Calu3 (cell line): ENCODE measurements at regions not wholly inside any gene's neighbourhood (a gene's known extent, or its start where the extent isn't known, plus 50 kb on each side); places are given as distances from the start of the nearest gene placed in this dataset.

Experiments used
- BruUV-seq: library from RNA; stranded (reverse); fragments of 400-500 nt; replicated peaks from 2 replicates; lab custom pipeline; 2021; lab: Mats Ljungman, UMichigan
- CTCF ChIA-PET: fragments of 300-600 bp; sonication (Branson Sonifier 250); formaldehyde crosslinking; loops from one replicate; lab custom pipeline; 2022; ENCODE audit warnings: antibody characterized with exemption; lab: Charles Lee
- DNase-seq: peaks from one replicate; pipeline ENCODE4 v3.0.0; 2022
- H3K27ac Mint-ChIP-seq: one replicate; pipeline ENCODE4 v1.8.0; 2022; ENCODE audit warnings: mixed read lengths; ENCODE audit not compliant: unreplicated experiment
- H3K27me3 Mint-ChIP-seq: one replicate; pipeline ENCODE4 v1.8.0; 2022; ENCODE audit warnings: mixed read lengths; ENCODE audit not compliant: unreplicated experiment
- H3K36me3 Mint-ChIP-seq: one replicate; pipeline ENCODE4 v1.8.0; 2022; ENCODE audit warnings: mild to moderate bottlenecking, moderate library complexity, mixed read lengths; ENCODE audit not compliant: insufficient read depth, unreplicated experiment
- H3K4me1 Mint-ChIP-seq: one replicate; pipeline ENCODE4 v1.8.0; 2022; ENCODE audit warnings: mild to moderate bottlenecking, low read depth, mixed read lengths; ENCODE audit not compliant: unreplicated experiment
- H3K4me3 Mint-ChIP-seq: one replicate; pipeline ENCODE4 v1.8.0; 2022; ENCODE audit warnings: mild to moderate bottlenecking, low read depth, moderate library complexity, mixed read lengths; ENCODE audit not compliant: unreplicated experiment
- H3K9me3 Mint-ChIP-seq: one replicate; pipeline ENCODE4 v1.8.0; 2022; ENCODE audit warnings: low read depth, mixed read lengths; ENCODE audit not compliant: unreplicated experiment
- intact Hi-C: fragments of 100-400 bp; cut with micrococcal nuclease; formaldehyde crosslinking; loops from one replicate; pipeline ENCODE4 v1.10.0; 2022; ENCODE audit not compliant: unreplicated experiment
- TF ChIP-seq, protein P1 (sequence below): fragments of 200-600 bp; IDR thresholded peaks from one replicate; pipeline ENCODE4 v1.8.0; 2022; ENCODE audit warnings: antibody characterized with exemption; ENCODE audit not compliant: unreplicated experiment

DNA sequence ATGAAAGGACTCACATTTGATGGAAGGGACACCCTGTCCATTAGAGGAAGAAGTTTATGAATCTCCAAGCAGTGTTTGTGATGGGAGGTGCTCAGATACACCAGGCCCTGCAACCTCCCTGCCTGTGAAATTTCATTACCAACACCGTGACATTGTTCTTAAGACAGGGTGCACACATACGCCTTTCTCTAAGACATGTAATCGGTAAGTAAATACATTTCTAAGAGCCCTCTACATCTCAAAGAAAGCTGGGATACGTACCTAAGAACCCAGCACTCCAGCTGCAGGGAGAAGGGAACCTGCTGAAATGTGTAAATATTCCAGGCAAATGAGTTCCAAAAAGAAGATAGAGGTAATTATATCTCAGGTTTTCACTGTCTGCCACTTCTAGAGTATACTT is 125.0 kb upstream of the APC start:
- intact Hi-C loops = no loop called here
- no TSS peak for BruUV-seq

DNA sequence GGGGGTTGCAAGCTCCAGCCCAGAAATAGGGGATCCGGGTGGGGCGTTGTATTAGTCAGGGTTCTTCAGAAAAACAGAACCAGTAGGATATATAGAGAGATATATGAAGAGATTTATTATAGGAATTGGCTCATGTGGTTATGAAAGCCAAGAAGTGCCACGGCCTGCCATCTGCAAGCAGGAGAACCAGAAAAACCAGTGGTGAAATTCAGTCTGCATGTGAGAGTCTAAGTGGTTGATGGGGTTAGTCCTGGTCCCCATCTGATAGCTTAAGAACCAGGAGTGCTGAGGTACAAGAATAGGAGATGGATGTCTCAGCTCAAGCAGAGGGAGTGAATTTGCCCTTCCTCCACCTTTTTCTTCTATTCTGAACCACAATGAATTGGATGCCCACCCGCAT is 123.4 kb upstream of the APC start:
- intact Hi-C loops = no loop called here
- no peak overlapping the region for H3K27ac Mint-ChIP-seq
- DNase-seq = peak; percentile 22
- no TSS peak for BruUV-seq
- H3K36me3 Mint-ChIP-seq = no peaks in the 10 kb centered on the region
- H3K27me3 Mint-ChIP-seq = no peaks in the 10 kb centered on the region
- H3K9me3 Mint-ChIP-seq = no peaks in the 10 kb centered on the region
- H3K4me1 Mint-ChIP-seq = peaks cover 13% of the 10 kb centered on the region
- CTCF ChIA-PET = interaction anchor here (0.6 kb wide), 1 partner anchor 37 kb away, joined by 5 read pairs; no protein-coding TSS in a partner anchor
- TF ChIP-seq, protein P1, sequence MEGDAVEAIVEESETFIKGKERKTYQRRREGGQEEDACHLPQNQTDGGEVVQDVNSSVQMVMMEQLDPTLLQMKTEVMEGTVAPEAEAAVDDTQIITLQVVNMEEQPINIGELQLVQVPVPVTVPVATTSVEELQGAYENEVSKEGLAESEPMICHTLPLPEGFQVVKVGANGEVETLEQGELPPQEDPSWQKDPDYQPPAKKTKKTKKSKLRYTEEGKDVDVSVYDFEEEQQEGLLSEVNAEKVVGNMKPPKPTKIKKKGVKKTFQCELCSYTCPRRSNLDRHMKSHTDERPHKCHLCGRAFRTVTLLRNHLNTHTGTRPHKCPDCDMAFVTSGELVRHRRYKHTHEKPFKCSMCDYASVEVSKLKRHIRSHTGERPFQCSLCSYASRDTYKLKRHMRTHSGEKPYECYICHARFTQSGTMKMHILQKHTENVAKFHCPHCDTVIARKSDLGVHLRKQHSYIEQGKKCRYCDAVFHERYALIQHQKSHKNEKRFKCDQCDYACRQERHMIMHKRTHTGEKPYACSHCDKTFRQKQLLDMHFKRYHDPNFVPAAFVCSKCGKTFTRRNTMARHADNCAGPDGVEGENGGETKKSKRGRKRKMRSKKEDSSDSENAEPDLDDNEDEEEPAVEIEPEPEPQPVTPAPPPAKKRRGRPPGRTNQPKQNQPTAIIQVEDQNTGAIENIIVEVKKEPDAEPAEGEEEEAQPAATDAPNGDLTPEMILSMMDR = no peak
- no peak overlapping the region for H3K4me3 Mint-ChIP-seq

More for the DNA sequence above, 125.0 kb upstream of the APC start:
- H3K27ac Mint-ChIP-seq = no peak overlapping the region
- TF ChIP-seq, protein P1 = no peak
- no peaks in the 10 kb centered on the region for H3K36me3 Mint-ChIP-seq
- H3K27me3 Mint-ChIP-seq = no peaks in the 10 kb centered on the region
- no peak for DNase-seq
- CTCF ChIA-PET = no interaction called here
- H3K4me1 Mint-ChIP-seq = peaks cover 12% of the 10 kb centered on the region
- H3K4me3 Mint-ChIP-seq = no peak overlapping the region
- no peaks in the 10 kb centered on the region for H3K9me3 Mint-ChIP-seq

DNA sequence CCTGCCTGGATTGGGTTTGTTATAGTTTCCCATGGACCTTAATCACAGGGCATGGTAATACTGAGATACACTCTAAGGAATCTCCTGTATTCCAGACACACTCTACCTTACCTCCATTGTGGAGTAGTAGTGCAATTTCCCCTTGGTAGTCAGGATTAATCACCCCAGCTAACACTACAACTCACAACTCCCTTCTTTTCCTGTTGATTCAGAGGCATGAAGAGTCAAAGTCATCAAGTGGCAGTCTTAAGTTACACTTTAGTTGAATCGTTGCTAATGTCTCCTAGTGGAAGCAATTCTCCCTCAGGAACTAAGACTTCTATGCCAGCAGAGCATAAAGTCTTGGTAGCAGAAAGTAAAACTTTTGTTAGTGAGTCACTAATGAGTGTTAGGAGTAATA is 122.7 kb upstream of the APC start:
- TF ChIP-seq, protein P1 = no peak
- no peak overlapping the region for H3K4me3 Mint-ChIP-seq
- DNase-seq = no peak
- BruUV-seq = no TSS peak
- CTCF ChIA-PET = interaction anchor here (0.6 to 1.1 kb wide), 2 partner anchors 18 to 37 kb away, joined by 3 to 5 read pairs; no protein-coding TSS in a partner anchor
- H3K36me3 Mint-ChIP-seq = no peaks in the 10 kb centered on the region
- no peaks in the 10 kb centered on the region for H3K9me3 Mint-ChIP-seq
- no peak overlapping the region for H3K27ac Mint-ChIP-seq
- intact Hi-C loops = loop anchor here (5.0 kb wide), 1 partner anchor 142 kb away; no protein-coding TSS in a partner anchor
- H3K27me3 Mint-ChIP-seq = no peaks in the 10 kb centered on the region
- peaks cover 13% of the 10 kb centered on the region for H3K4me1 Mint-ChIP-seq

DNA sequence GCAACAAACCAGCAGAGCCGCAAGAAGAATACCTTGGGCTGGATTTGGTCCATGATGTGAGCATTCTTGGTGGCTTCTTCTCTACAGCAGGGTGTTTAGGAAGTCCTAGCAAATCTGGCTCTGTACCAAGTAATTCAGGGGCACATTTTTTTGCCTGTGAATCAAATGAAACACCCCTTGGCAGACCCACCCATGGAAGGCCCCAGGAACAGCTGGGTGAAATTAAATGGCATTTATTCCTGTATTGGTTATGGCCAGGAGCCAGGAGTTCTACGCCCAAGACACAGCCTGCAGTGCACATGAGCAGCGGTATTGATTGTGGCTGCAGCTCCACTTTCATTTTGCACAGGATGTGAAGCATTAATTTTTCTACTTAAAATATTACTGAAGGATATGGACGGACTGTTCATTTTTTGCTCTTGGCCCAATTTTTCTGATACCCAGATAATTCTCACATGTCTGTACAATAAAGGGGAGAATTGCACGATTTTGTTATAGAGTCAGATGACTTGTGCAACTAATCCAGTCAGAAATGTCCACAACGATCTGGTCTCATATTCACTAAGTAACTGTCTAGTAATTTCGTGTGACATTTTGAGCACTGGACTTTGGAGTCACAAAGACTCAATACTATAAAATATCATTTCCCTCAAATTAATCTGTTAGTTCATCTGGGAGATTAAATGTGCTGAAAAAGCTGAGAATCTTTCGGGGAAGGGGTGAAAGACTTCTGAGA is 120.7 kb upstream of the APC start:
- Mint-ChIP-seq H3K4me3 (peak overlapping the region; percentile 66), H3K4me1 (peaks cover 13% of the 10 kb centered on the region), H3K36me3 (no peaks in the 10 kb centered on the region), H3K27me3 (no peaks in the 10 kb centered on the region), H3K27ac (no peak overlapping the region), H3K9me3 (no peaks in the 10 kb centered on the region)
- TF ChIP-seq, protein P1 = no peak
- intact Hi-C loops = loop anchor here (5.0 kb wide), 1 partner anchor 140 kb away; no protein-coding TSS in a partner anchor
- no TSS peak for BruUV-seq
- CTCF ChIA-PET = interaction anchor here (0.9 to 1.2 kb wide), 2 partner anchors 9 to 91 kb away, joined by 3 to 4 read pairs; no protein-coding TSS in a partner anchor
- DNase-seq = peak; percentile 59
